ENCODE measurements at regions not wholly inside any gene's neighbourhood (a gene's known extent, or its start where the extent isn't known, plus 50 kb on each side); places are given as distances from the start of the nearest gene placed in this dataset.

DNA sequence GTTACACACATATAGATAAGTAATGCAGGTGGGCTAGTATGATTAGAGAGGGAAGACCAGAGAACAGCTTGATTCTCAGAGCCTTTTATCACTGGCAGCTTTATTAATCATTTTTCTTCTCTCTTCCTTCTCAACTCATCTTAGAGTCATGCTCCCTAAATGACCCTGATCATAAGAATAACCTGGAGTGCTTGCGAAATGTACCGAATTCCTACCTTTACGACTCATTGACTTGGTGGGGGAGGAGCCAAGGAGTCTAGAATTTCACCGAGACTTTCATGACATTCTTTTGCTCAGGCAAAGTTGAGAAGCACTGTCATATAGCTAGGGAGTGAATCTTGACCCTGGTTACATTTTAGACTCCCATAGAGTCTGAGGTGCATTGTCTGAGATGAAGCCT is 298.9 kb upstream of the PUDP start:
- WGBS (ENCODE audit: extremely low coverage, insufficient read length, low lambda C conversion rate) = no CpG with 5 or more reads among the region's 4 CpGs
- Mint-ChIP-seq H3K27me3 (ENCODE audit: low read depth) (peaks cover 74% of the 10 kb centered on the region), H3K4me1 (peaks cover 8 to 10% of the 10 kb centered on the region in 2 experiments), H3K36me3 (ENCODE audit: insufficient read depth in 1 of 3, low read depth in 3 of 3) (no peaks in the 10 kb centered on the region; a peak in 1 of 7 replicates), H3K9me3 (peaks cover 0 to 2% of the 10 kb centered on the region in 2 experiments; a peak in 1 of 5 replicates), H3K4me3 (no peak overlapping the region), H3K27ac (no peak overlapping the region)
- H2BK5ac ChIP-seq (ENCODE audit: insufficient read length, low read length) = no peak overlapping the region
- H2BK120ac ChIP-seq (ENCODE audit: low read depth, low read length, poor library complexity, severe bottlenecking) = no peak overlapping the region
- no peak overlapping the region for H3K27ac ChIP-seq (ENCODE audit: insufficient read length, low read depth, low read length)
- no peak overlapping the region for H2BK20ac ChIP-seq (ENCODE audit: low read depth, low read length, poor library complexity, severe bottlenecking)
- H3K23me2 ChIP-seq (ENCODE audit: insufficient read length, low read depth, low read length, poor library complexity, severe bottlenecking) = no peaks in the 10 kb centered on the region
- H3K9ac ChIP-seq (ENCODE audit: extremely low read depth, insufficient read length, low read length) = no peak overlapping the region
- no peaks in the 10 kb centered on the region for H3K79me2 ChIP-seq (ENCODE audit: insufficient read depth, low read length)
- no peak overlapping the region for H3K23ac ChIP-seq (ENCODE audit: insufficient read length, low read depth, low read length)
- no peak overlapping the region for H4K8ac ChIP-seq (replicated peaks; ENCODE audit: insufficient read length, low read depth, low read length)
- H3K4me2 ChIP-seq (ENCODE audit: insufficient read depth, insufficient read length, low read length) = no peak overlapping the region
- DNase-seq = no peak
- no peak overlapping the region for H2BK12ac ChIP-seq (ENCODE audit: insufficient read length, low read depth, low read length)
- H3K56ac ChIP-seq (ENCODE audit: insufficient read length, low read depth, low read length) = no peak overlapping the region
- no peaks in the 10 kb centered on the region for H4K20me1 ChIP-seq (ENCODE audit: control insufficient read depth, insufficient read depth, insufficient read length)
- H3T11ph ChIP-seq (ENCODE audit: low read length) = no peak overlapping the region
- H4K5ac ChIP-seq (ENCODE audit: insufficient read length, low read depth, low read length) = no peak overlapping the region
- H2BK15ac ChIP-seq (ENCODE audit: low read depth, low read length) = no peak overlapping the region
- H3K18ac ChIP-seq (ENCODE audit: insufficient read length, low read depth, low read length) = no peak overlapping the region
- H3K9me3 ChIP-seq (ENCODE audit: control insufficient read depth, low read depth, low read length) = no peaks in the 10 kb centered on the region
- no peak overlapping the region for H4K91ac ChIP-seq (ENCODE audit: insufficient read length, low read depth, low read length)
- no peak overlapping the region for H2AK5ac ChIP-seq (ENCODE audit: insufficient read length, low read length)
- TF ChIP-seq, protein P1, sequence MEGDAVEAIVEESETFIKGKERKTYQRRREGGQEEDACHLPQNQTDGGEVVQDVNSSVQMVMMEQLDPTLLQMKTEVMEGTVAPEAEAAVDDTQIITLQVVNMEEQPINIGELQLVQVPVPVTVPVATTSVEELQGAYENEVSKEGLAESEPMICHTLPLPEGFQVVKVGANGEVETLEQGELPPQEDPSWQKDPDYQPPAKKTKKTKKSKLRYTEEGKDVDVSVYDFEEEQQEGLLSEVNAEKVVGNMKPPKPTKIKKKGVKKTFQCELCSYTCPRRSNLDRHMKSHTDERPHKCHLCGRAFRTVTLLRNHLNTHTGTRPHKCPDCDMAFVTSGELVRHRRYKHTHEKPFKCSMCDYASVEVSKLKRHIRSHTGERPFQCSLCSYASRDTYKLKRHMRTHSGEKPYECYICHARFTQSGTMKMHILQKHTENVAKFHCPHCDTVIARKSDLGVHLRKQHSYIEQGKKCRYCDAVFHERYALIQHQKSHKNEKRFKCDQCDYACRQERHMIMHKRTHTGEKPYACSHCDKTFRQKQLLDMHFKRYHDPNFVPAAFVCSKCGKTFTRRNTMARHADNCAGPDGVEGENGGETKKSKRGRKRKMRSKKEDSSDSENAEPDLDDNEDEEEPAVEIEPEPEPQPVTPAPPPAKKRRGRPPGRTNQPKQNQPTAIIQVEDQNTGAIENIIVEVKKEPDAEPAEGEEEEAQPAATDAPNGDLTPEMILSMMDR (conservative IDR thresholded peaks at IDR 0.05) = no peak
- H3K27me3 ChIP-seq (ENCODE audit: insufficient read depth, low read length) = peaks cover 19% of the 10 kb centered on the region; the same call in 1 of the 2 replicates
- H3K79me1 ChIP-seq (ENCODE audit: insufficient read depth, low read depth, low read length, poor library complexity, severe bottlenecking) = no peaks in the 10 kb centered on the region
- H3K14ac ChIP-seq (ENCODE audit: insufficient read depth, low read length) = no peak overlapping the region
- no peak overlapping the region for H2AFZ ChIP-seq (ENCODE audit: low read length)
- no peaks in the 10 kb centered on the region for H3K4me1 ChIP-seq (ENCODE audit: insufficient read depth, low read length)
- H3K4ac ChIP-seq (ENCODE audit: low read depth, low read length) = no peak overlapping the region

Data from H9 (cell line).